ENCODE measurements at regions not wholly inside any gene's neighbourhood (a gene's known extent, or its start where the extent isn't known, plus 50 kb on each side); places are given as distances from the start of the nearest gene placed in this dataset.

DNA sequence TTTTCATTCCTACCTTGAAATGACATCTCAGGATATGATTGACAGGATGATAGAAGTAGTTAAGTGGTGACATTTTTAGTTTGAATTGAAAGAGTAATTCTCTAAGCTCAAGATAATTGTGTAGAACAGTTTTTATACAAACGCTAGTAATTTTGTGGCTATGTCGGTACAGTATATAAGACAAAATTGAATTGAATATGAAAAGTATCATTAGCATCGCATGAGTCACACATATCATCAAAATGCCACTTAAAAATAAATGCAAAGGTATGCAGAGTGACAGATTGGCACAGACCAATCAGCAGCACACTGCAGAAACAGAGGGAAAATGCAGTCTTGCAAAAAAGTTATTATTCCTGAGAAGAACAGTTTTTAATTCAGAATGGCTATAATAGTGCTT, 608.2 kb upstream of the NETO1 start:
- Mint-ChIP-seq H3K36me3 (ENCODE audit: low read depth) (no peaks in the 10 kb centered on the region), H3K4me3 (no peak overlapping the region), H3K27me3 (ENCODE audit: low read depth) (no peaks in the 10 kb centered on the region), H3K27ac (no peak overlapping the region), H3K9me3 (peaks cover 10% of the 10 kb centered on the region), H3K4me1 (no peaks in the 10 kb centered on the region)
- TF ChIP-seq, protein P1, sequence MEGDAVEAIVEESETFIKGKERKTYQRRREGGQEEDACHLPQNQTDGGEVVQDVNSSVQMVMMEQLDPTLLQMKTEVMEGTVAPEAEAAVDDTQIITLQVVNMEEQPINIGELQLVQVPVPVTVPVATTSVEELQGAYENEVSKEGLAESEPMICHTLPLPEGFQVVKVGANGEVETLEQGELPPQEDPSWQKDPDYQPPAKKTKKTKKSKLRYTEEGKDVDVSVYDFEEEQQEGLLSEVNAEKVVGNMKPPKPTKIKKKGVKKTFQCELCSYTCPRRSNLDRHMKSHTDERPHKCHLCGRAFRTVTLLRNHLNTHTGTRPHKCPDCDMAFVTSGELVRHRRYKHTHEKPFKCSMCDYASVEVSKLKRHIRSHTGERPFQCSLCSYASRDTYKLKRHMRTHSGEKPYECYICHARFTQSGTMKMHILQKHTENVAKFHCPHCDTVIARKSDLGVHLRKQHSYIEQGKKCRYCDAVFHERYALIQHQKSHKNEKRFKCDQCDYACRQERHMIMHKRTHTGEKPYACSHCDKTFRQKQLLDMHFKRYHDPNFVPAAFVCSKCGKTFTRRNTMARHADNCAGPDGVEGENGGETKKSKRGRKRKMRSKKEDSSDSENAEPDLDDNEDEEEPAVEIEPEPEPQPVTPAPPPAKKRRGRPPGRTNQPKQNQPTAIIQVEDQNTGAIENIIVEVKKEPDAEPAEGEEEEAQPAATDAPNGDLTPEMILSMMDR (IDR thresholded peaks at IDR 0.05; ENCODE audit: unreplicated experiment in 3 of 3): no peak

DNA sequence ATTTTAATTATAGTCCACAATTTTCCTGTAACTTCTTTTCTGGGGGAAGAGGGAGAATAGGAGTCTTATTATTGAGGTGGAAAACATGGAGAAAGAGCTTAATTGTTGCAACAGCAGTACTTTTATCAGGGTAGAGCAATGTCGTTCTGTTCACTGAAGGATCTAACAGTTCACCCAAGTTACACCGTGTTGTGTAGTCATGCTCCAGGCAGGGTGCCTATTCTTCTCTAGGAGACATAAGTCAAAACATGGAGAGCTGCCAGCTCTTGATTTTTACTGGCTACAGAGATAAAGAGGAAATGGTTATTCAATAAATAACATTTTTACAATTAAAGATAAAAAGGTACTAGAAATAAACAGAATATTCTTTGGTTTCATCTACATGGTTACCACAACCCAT, 594.3 kb upstream of the NETO1 start:
- Mint-ChIP-seq H3K27me3 (ENCODE audit: low read depth) (no peaks in the 10 kb centered on the region), H3K36me3 (ENCODE audit: low read depth) (no peaks in the 10 kb centered on the region), H3K4me3 (peak overlapping the region in 1 of 3 experiments; percentile 5), H3K9me3 (peaks cover under 1% of the 10 kb centered on the region), H3K27ac (peak overlapping the region; percentile 87 to 91 (median 90)), H3K4me1 (peaks cover 21% of the 10 kb centered on the region)
- TF ChIP-seq, protein P1 (IDR thresholded peaks at IDR 0.05; ENCODE audit: unreplicated experiment in 3 of 3): no peak

DNA sequence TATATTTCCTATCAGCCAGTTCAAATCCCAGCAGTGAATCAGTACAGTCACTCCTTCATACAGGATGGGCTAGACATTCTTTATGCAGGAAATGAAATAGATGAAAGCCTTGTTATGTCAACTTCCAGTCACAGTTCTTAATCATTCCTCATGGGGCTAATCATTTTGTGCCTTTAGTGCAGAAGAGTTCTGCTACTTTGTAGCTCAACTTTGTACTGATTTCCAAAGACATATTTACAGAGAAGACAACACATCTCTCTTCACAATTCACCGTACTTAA, 593.9 kb upstream of the NETO1 start:
- peaks cover 21% of the 10 kb centered on the region for H3K4me1 Mint-ChIP-seq
- H3K9me3 Mint-ChIP-seq: no peaks in the 10 kb centered on the region
- TF ChIP-seq, protein P1 (IDR thresholded peaks at IDR 0.05; ENCODE audit: unreplicated experiment in 3 of 3): no peak
- H3K4me3 Mint-ChIP-seq: no peak overlapping the region
- no peaks in the 10 kb centered on the region for H3K27me3 Mint-ChIP-seq (ENCODE audit: low read depth)
- no peaks in the 10 kb centered on the region for H3K36me3 Mint-ChIP-seq (ENCODE audit: low read depth)
- H3K27ac Mint-ChIP-seq: peak overlapping the region; percentile 87 to 91 (median 90)

DNA sequence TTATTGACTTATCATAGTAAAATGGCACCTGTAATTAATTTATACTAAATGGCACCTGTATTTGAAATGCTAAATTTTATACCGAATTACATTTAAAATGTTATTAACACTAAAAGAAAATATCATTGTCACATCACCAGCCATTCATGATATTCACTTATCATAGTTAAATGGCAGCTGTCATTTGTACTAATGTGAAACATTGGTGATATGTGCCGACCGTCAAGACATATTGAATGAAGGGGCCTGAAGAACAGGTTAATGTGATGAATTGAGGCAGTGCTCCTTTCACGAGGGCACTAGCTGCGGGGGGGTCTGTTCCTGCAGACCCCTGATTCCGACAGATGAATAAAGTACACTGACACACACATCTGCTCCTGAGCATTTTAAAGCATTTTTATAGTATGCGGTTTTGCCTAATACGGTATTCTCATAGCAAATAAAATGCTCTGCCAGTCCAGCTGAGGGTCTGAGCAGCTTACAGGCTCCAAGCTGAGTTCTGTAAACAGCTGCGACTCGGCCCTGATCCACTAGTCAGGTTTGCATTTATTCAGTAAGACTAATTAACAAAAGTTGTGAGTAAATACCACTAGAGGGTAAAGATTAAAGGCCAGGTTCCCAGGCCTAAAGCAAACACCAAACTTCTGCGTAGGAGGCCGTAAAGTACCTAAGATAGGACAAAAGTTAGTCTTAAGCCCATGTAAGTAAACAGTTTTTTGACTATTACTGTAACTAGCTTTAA, 593.4 kb upstream of the NETO1 start:
- Mint-ChIP-seq H3K4me1 (peaks cover 21% of the 10 kb centered on the region), H3K4me3 (no peak overlapping the region), H3K27me3 (ENCODE audit: low read depth) (no peaks in the 10 kb centered on the region), H3K9me3 (no peaks in the 10 kb centered on the region), H3K36me3 (ENCODE audit: low read depth) (no peaks in the 10 kb centered on the region), H3K27ac (peak overlapping the region; percentile 87 to 91 (median 90))
- TF ChIP-seq, protein P1 (IDR thresholded peaks at IDR 0.05; ENCODE audit: unreplicated experiment in 3 of 3): no peak

DNA sequence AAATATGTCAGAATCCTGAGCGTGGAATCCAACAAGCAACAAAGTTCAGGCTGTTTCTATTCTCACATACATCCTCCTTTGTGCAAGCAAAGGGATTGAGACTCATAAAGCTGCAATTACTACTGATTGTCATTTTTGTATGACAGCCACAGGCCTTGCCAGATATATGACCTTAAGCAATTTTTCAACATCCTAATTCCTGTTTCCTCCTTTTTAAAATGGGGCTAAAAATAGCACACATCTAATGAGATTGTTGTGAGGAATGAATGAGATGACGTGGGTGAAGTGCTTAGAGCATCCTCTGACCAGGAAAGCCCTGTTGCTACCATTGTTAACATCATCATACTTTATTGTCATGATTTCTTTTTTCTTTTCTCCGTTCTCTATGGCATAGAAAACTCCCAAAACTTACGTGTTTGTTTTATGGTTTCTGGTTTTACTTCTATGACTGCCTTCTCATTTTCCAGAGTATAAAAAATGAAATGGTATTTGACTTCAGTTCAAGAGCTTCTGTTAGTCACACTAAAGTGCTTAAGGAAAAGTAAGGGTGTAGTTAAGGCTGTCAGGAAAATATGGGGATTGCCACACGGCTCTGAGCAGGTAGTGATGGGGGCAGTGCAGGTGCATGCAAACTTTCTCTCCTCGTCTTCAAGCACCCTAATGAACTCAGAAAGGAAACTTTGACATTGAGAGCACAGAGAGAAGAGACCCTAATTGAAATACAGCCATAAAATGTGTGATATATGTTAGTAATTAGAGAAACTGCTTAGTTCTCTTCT, 590.6 kb upstream of the NETO1 start:
- no peaks in the 10 kb centered on the region for H3K9me3 Mint-ChIP-seq

More for the DNA sequence above, 590.6 kb upstream of the NETO1 start:
- Mint-ChIP-seq H3K4me1 (peaks cover 17% of the 10 kb centered on the region), H3K36me3 (ENCODE audit: low read depth) (no peaks in the 10 kb centered on the region), H3K4me3 (no peak overlapping the region), H3K27ac (peak overlapping the region in 2 of 3 experiments; percentile 37 to 65), H3K27me3 (ENCODE audit: low read depth) (no peaks in the 10 kb centered on the region)
- TF ChIP-seq, protein P1 (IDR thresholded peaks at IDR 0.05; ENCODE audit: unreplicated experiment in 3 of 3): no peak

Data from nephron (organoid).